ENCODE measurements at regions not wholly inside any gene's neighbourhood (a gene's known extent, or its start where the extent isn't known, plus 50 kb on each side); places are given as distances from the start of the nearest gene placed in this dataset.

DNA sequence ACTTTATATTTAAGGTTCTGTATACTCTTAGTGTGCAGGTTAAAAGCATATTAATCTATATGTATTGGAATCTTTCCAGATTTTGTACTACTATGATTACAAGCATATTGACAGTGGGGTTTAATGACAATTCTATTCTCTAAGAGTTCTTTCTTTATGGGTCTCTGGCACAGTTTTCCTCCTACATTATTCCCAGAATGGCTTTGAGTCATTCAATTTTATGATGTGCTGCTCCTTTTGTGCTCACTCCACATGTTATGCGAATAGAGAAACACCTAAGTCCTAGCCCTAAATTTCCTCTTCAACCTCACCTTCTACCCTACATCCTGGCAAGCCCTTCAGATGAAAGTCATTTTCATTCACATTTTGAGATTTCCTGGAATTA, 209.9 kb upstream of the DIAPH2 start:
- no peak for TF ChIP-seq CTCF (IDR thresholded peaks at IDR 0.05)
- no peak for TF ChIP-seq POLR2A (IDR thresholded peaks at IDR 0.05)
